ENCODE measurements at regions not wholly inside any gene's neighbourhood (a gene's known extent, or its start where the extent isn't known, plus 50 kb on each side); places are given as distances from the start of the nearest gene placed in this dataset.

GRCh38 chr16:86122681-86123342, 223.8 kb downstream of the IRF8 start:
- TF ChIP-seq POLR2A (IDR thresholded peaks at IDR 0.05) = no peak
- TF ChIP-seq, protein P1, sequence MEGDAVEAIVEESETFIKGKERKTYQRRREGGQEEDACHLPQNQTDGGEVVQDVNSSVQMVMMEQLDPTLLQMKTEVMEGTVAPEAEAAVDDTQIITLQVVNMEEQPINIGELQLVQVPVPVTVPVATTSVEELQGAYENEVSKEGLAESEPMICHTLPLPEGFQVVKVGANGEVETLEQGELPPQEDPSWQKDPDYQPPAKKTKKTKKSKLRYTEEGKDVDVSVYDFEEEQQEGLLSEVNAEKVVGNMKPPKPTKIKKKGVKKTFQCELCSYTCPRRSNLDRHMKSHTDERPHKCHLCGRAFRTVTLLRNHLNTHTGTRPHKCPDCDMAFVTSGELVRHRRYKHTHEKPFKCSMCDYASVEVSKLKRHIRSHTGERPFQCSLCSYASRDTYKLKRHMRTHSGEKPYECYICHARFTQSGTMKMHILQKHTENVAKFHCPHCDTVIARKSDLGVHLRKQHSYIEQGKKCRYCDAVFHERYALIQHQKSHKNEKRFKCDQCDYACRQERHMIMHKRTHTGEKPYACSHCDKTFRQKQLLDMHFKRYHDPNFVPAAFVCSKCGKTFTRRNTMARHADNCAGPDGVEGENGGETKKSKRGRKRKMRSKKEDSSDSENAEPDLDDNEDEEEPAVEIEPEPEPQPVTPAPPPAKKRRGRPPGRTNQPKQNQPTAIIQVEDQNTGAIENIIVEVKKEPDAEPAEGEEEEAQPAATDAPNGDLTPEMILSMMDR (IDR thresholded peaks at IDR 0.05) = no peak
- no peak for TF ChIP-seq EP300 (IDR thresholded peaks at IDR 0.05)

Measured in tibial nerve (tissue), 4 donors.